ENCODE measurements at regions not wholly inside any gene's neighbourhood (a gene's known extent, or its start where the extent isn't known, plus 50 kb on each side); places are given as distances from the start of the nearest gene placed in this dataset.

DNA sequence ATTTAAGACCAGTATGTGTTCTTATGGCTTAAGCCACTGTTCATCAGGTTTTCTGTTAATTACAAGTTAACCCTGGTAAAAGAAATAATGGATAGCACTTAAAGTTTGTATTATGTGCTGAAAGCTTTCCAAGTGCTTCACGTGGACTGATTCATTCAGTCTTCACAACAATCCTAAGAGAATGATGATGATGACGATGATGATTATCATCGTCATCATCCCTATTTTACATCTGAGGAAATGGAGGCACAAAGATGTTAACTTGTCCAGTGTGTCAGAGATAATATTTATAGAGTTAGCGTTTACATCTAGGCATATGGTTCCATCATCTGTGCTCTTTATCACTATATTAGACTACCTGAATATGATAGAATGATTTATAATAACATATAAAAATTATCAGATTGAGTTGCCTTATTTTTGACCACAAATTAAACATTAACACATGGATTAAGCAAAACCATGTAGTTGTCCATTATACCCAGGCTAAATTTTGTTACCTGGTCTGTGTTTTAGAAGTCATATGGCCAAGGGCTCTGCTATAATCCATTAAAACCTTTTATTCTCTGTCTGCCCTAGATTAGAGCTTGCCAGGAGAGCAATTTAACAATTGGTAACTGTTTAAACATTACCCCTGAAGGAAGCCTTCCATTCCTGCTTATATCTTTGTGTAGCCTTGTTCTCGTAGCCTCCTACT, 102.3 kb upstream of the MAP3K1 start:
- no peak for DNase-seq
- TF ChIP-seq CTCF (IDR thresholded peaks at IDR 0.05; ENCODE audit: low read depth, low read length), result no peak
- no peaks in the 10 kb centered on the region for H3K27me3 ChIP-seq (ENCODE audit: insufficient read depth, low read depth, severe bottlenecking)
- H3K36me3 ChIP-seq, result no peaks in the 10 kb centered on the region
- H3K27ac ChIP-seq, result no peak overlapping the region
- no peaks in the 10 kb centered on the region for H3K9me3 ChIP-seq (ENCODE audit: severe bottlenecking)
- no peak overlapping the region for H3K4me3 ChIP-seq (ENCODE audit: low read depth, low read length)

DNA sequence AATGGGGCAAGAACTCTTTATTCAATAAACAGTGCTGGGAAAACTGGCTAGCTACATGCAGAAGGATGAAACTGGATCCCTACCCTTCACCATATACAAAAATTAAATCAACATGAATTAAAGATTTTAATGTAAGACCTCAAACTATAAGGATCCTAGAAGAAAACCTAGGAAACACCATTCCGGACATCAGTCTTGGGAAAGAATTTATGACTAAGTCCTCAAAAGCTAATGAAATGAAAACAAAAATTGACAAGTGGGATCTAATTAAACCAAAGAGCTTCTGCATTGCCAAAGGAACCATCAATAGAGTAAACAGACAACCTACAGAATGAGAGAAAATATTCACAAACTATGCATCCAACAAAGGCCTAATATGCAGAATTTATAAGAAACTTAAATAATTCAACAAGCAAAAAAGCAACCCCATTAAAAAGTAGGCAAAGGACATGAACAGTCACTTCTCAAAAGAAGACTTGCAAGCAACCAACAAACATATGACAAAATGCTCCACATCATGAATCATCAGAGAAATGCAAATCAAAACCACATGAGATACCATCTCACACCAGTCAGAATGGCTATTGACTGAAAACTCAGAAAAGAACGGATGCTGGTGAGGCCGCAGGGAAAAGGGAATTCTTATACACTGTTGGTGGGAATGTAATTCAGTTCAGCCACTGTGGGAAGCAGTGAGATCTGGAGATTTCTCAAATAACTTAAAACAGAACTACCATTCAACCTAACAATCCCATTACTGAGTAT, 104.3 kb upstream of the MAP3K1 start:
- no peak for TF ChIP-seq CTCF (IDR thresholded peaks at IDR 0.05; ENCODE audit: low read depth, low read length)
- no peaks in the 10 kb centered on the region for H3K9me3 ChIP-seq (ENCODE audit: severe bottlenecking)

DNA sequence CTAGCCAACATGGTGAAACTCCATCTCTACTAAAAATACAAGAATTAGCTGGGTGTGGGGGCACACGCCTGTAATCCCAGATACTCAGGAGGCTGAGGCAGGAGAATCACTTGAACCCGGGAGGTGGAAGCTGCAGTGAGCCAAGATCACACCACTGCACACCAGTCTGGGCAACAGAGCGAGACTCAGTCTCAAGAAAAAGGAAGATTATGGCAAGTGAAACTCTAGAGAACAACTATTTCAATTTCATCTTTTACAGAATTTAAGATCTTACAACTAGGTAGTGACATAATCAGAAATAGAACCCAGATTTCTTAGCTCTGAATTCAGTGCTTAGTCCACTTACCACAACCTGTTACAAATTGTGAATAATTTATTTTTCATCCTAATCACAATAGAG, 108.8 kb upstream of the MAP3K1 start:
- Histone ChIP-seq H3K27ac (no peak overlapping the region), H3K9me3 (ENCODE audit: severe bottlenecking) (no peaks in the 10 kb centered on the region), H3K36me3 (no peaks in the 10 kb centered on the region), H3K4me3 (ENCODE audit: low read depth, low read length) (no peak overlapping the region), H3K27me3 (ENCODE audit: insufficient read depth, low read depth, severe bottlenecking) (no peaks in the 10 kb centered on the region)
- DNase-seq, result no peak
- no peak for TF ChIP-seq CTCF (IDR thresholded peaks at IDR 0.05; ENCODE audit: low read depth, low read length)

More for the DNA sequence above, 104.3 kb upstream of the MAP3K1 start:
- H3K4me3 ChIP-seq (ENCODE audit: low read depth, low read length), result no peak overlapping the region
- H3K27me3 ChIP-seq (ENCODE audit: insufficient read depth, low read depth, severe bottlenecking), result no peaks in the 10 kb centered on the region
- H3K36me3 ChIP-seq, result no peaks in the 10 kb centered on the region
- DNase-seq, result no peak
- no peak overlapping the region for H3K27ac ChIP-seq

GRCh38 chr5:56705217-56705616, 110.1 kb upstream of the MAP3K1 start:
- H3K27me3 ChIP-seq (ENCODE audit: insufficient read depth, low read depth, severe bottlenecking), result no peaks in the 10 kb centered on the region
- no peak for DNase-seq
- H3K9me3 ChIP-seq (ENCODE audit: severe bottlenecking), result no peaks in the 10 kb centered on the region
- H3K4me3 ChIP-seq (ENCODE audit: low read depth, low read length), result no peak overlapping the region
- H3K27ac ChIP-seq, result no peak overlapping the region
- no peaks in the 10 kb centered on the region for H3K36me3 ChIP-seq
- no peak for TF ChIP-seq CTCF (IDR thresholded peaks at IDR 0.05; ENCODE audit: low read depth, low read length)

- H3K9me3 ChIP-seq (ENCODE audit: severe bottlenecking), result no peaks in the 10 kb centered on the region
- no peak overlapping the region for H3K4me3 ChIP-seq (ENCODE audit: low read depth, low read length)
- no peaks in the 10 kb centered on the region for H3K36me3 ChIP-seq
- H3K27ac ChIP-seq, result no peak overlapping the region
- no peak for DNase-seq
- TF ChIP-seq CTCF (IDR thresholded peaks at IDR 0.05; ENCODE audit: low read depth, low read length), result no peak
- H3K27me3 ChIP-seq (ENCODE audit: insufficient read depth, low read depth, severe bottlenecking), result no peaks in the 10 kb centered on the region
These were observed 111.4 kb upstream of the MAP3K1 start for GRCh38 chr5:56703952-56704351.
